Spleen (tissue), 11 donors: ENCODE measurements at regions not wholly inside any gene's neighbourhood (a gene's known extent, or its start where the extent isn't known, plus 50 kb on each side); places are given as distances from the start of the nearest gene placed in this dataset.

Experiments
- DNase-seq: peaks from one replicate; pipeline ENCODE4 v3.0.0-alpha.2; 2020
- H3K27ac ChIP-seq, 8 donors: fragments of 200-600 bp; sonication (generic) in 7 of 8; 1 replicate in 4 of 8; 2 replicates in 4 of 8; pipeline versions ENCODE4 v1.5.0 to v1.8.0; 2016 to 2021; ENCODE audit warnings: inconsistent platforms in 4 of 8, mild to moderate bottlenecking in 4 of 8, moderate library complexity in 1 of 8
- H3K27me3 ChIP-seq, 7 donors: fragments of 200-600 bp; sonication (generic) in 6 of 7; replicated peaks in 1 of 7; 1 replicate in 4 of 7; 2 replicates in 3 of 7; pipeline versions ENCODE4 v1.5.0 to v1.8.0; 2016 to 2021; ENCODE audit warnings: inconsistent platforms in 3 of 7, mild to moderate bottlenecking in 1 of 7
- H3K36me3 ChIP-seq, 6 donors: fragments of 200-600 bp; sonication (generic) in 5 of 6; 1 replicate in 4 of 6; 2 replicates in 2 of 6; pipeline versions ENCODE4 v1.5.0 to v1.8.0; 2016 to 2021; ENCODE audit warnings: inconsistent platforms in 2 of 6
- H3K4me1 ChIP-seq, 6 donors: fragments of 200-600 bp; sonication (generic) in 5 of 6; 1 replicate in 3 of 6; 2 replicates in 3 of 6; pipeline versions ENCODE4 v1.5.0 to v1.8.0; 2016 to 2021; ENCODE audit warnings: inconsistent platforms in 3 of 6
- H3K4me3 ChIP-seq, 8 donors: fragments of 200-600 bp; sonication (generic) in 7 of 8; 1 replicate in 4 of 8; 2 replicates in 4 of 8; pipeline versions ENCODE4 v1.5.0 to v1.8.0; 2016 to 2021; ENCODE audit warnings: inconsistent platforms in 4 of 8, mild to moderate bottlenecking in 4 of 8, moderate library complexity in 2 of 8
- H3K9me3 ChIP-seq, 8 donors: fragments of 200-600 bp; sonication (generic) in 7 of 8; 1 replicate in 4 of 8; 2 replicates in 4 of 8; pipeline versions ENCODE4 v1.5.0 to v1.8.0; 2016 to 2021; ENCODE audit warnings: inconsistent platforms in 4 of 8
- POLR2A ChIP-seq, 3 donors: fragments of 450-650 bp; IDR thresholded peaks; one replicate each; pipeline ENCODE4 v1.5.1; 2017; ENCODE audit warnings: antibody characterized with exemption in 3 of 3, mild to moderate bottlenecking in 1 of 3
- POLR2AphosphoS5 ChIP-seq, 3 donors: sonication (generic); formaldehyde crosslinking; IDR thresholded peaks; one replicate each; pipeline ENCODE4 v1.5.1; 2017; ENCODE audit warnings: antibody characterized with exemption in 3 of 3
- WGBS, 5 donors: extraction: QIAGEN DNeasy Blood & Tissue Kit in 3 of 5; methylation state at CpG; one replicate each; pipeline versions ENCODE4 v1.1.5 to v1.1.7; 2013 to 2018; 5-methylcytosine and 5-hydroxymethylcytosine counted together
- intact Hi-C: fragments of 100-400 bp; cut with DNase I; formaldehyde crosslinking; loops from one replicate; pipeline ENCODE4 v1.15.0; 2023; ENCODE audit warnings: low total_unique reads
- TF ChIP-seq, protein P1 (sequence below), 11 experiments: fragments of 200-600 bp in 7 of 11; fragments of 450-650 bp in 4 of 11; sonication (generic) in 4 of 11; IDR thresholded peaks in 8 of 11; conservative IDR thresholded peaks in 3 of 11; 1 replicate in 7 of 11; 2 replicates in 4 of 11; pipeline versions ENCODE4 v1.4.0 to v1.8.0; 2016 to 2021; ENCODE audit warnings: antibody characterized with exemption in 11 of 11, inconsistent platforms in 4 of 11, mild to moderate bottlenecking in 1 of 11
- donor health status: healthy with polysubstance abuse.
- donor health status: DM: no; HTN: no; CAD: no; lungs with moderate emphysema.
- donor health status: DM: no; HTN: no; CAD: no.
- donor health status: Bipolar disorder and iron deficiency.
- donor health status: healthy.
- donor health status: DM: no; HTN: no; CAD: no.
- donor health status: DM: yes; HTN: yes; CAD: no.

DNA sequence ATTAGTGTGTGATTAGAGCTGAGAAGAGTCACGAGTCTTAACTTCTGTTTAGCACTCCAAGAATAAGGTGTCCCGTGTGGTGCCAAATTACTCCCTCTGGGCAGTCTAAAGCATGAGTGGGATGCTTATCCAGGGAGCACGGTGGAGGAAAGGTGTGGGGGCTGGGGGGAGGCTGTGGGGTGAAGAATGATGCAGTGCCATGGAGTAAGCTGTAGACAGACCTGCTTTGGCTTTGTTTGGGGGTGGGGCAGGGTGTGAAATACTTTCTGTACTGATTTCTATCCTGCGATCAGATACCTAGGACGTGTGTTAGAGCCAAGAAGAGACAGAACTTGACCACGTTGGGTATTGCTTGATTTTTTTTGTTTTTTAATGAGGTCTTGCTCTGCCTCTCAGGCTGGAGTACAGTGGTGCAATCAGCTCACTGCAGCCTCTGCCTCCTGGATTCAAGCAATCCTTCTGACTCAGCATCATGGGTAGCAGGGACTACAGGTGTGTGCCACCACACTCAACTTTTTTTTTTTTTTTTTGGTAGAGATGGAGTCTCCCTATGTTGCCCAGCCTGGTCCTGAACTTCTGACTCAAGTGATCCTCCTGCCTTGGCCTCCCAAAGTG is 232.8 kb downstream of the MAN2A1 start:
- DNase-seq, result no peak
- Histone ChIP-seq H3K27me3 (no peaks in the 10 kb centered on the region), H3K4me3 (no peak overlapping the region), H3K36me3 (no peaks in the 10 kb centered on the region), H3K4me1 (no peaks in the 10 kb centered on the region), H3K27ac (peak overlapping the region in 4 of 8 donors; percentile 43 to 71 (median 51)), H3K9me3 (peaks cover 0 to 4% (median 0%) of the 10 kb centered on the region in 8 donors)
- WGBS, 5 donors, result 59 to 72% (median 65%) methylated on average over 6 of the region's 6 CpGs
- no peak for TF ChIP-seq POLR2AphosphoS5 (IDR thresholded peaks at IDR 0.05)
- TF ChIP-seq, protein P1, sequence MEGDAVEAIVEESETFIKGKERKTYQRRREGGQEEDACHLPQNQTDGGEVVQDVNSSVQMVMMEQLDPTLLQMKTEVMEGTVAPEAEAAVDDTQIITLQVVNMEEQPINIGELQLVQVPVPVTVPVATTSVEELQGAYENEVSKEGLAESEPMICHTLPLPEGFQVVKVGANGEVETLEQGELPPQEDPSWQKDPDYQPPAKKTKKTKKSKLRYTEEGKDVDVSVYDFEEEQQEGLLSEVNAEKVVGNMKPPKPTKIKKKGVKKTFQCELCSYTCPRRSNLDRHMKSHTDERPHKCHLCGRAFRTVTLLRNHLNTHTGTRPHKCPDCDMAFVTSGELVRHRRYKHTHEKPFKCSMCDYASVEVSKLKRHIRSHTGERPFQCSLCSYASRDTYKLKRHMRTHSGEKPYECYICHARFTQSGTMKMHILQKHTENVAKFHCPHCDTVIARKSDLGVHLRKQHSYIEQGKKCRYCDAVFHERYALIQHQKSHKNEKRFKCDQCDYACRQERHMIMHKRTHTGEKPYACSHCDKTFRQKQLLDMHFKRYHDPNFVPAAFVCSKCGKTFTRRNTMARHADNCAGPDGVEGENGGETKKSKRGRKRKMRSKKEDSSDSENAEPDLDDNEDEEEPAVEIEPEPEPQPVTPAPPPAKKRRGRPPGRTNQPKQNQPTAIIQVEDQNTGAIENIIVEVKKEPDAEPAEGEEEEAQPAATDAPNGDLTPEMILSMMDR (IDR thresholded peaks at IDR 0.05 in 8 of 11, conservative IDR thresholded peaks at IDR 0.05 in 3 of 11), result no peak
- TF ChIP-seq POLR2A (IDR thresholded peaks at IDR 0.05), result no peak
- intact Hi-C loops, result no loop called here

GRCh38 chr5:109923205-109923604 is 233.5 kb downstream of the MAN2A1 start:
- TF ChIP-seq POLR2AphosphoS5 (IDR thresholded peaks at IDR 0.05), result no peak
- Histone ChIP-seq H3K27ac (peak overlapping the region in 2 of 8 donors; percentile 53 to 71), H3K36me3 (no peaks in the 10 kb centered on the region), H3K4me1 (no peaks in the 10 kb centered on the region), H3K27me3 (no peaks in the 10 kb centered on the region), H3K4me3 (no peak overlapping the region), H3K9me3 (peaks cover 0 to under 1% (median 0%) of the 10 kb centered on the region in 8 donors)
- DNase-seq, result no peak
- WGBS, 5 donors, result 70 to 86% (median 80%) methylated on average over 1 of the region's 1 CpG
- intact Hi-C loops, result no loop called here

- Histone ChIP-seq H3K27ac (no peak overlapping the region), H3K27me3 (no peaks in the 10 kb centered on the region), H3K9me3 (no peaks in the 10 kb centered on the region), H3K4me1 (no peaks in the 10 kb centered on the region), H3K4me3 (no peak overlapping the region), H3K36me3 (no peaks in the 10 kb centered on the region)
- 90 to 94% (median 93%) methylated on average over 7 of the region's 7 CpGs for WGBS, 5 donors
- intact Hi-C loops, result no loop called here
- TF ChIP-seq, protein P1 (IDR thresholded peaks at IDR 0.05 in 8 of 11, conservative IDR thresholded peaks at IDR 0.05 in 3 of 11), result no peak
- no peak for TF ChIP-seq POLR2A (IDR thresholded peaks at IDR 0.05)
- TF ChIP-seq POLR2AphosphoS5 (IDR thresholded peaks at IDR 0.05), result no peak
- no peak for DNase-seq
These were observed 234.7 kb downstream of the MAN2A1 start for GRCh38 chr5:109924237-109925107.

- intact Hi-C loops, result no loop called here
These were observed 237.9 kb downstream of the MAN2A1 start for GRCh38 chr5:109927639-109928038.

More at GRCh38 chr5:109927639-109928038, 237.9 kb downstream of the MAN2A1 start:
- peaks cover 0 to 4% (median 0%) of the 10 kb centered on the region in 7 donors for H3K27me3 ChIP-seq
- H3K4me3 ChIP-seq, result no peak overlapping the region
- no peak for TF ChIP-seq POLR2AphosphoS5 (IDR thresholded peaks at IDR 0.05)
- no peak for TF ChIP-seq POLR2A (IDR thresholded peaks at IDR 0.05)
- TF ChIP-seq, protein P1 (IDR thresholded peaks at IDR 0.05 in 8 of 11, conservative IDR thresholded peaks at IDR 0.05 in 3 of 11), result no peak
- H3K4me1 ChIP-seq, result no peaks in the 10 kb centered on the region
- DNase-seq, result no peak
- no peaks in the 10 kb centered on the region for H3K36me3 ChIP-seq
- 68 to 89% (median 78%) methylated on average over 3 of the region's 3 CpGs for WGBS, 5 donors
- no peaks in the 10 kb centered on the region for H3K9me3 ChIP-seq
- H3K27ac ChIP-seq, result no peak overlapping the region
